Kidney tubule cell (primary cell): ENCODE measurements at regions not wholly inside any gene's neighbourhood (a gene's known extent, or its start where the extent isn't known, plus 50 kb on each side); places are given as distances from the start of the nearest gene placed in this dataset.
"Not testable (repeated sequence)": the region's sequence is repeated elsewhere in the genome, so short reads cannot be mapped to it uniquely, and the experiment has no call there.

Source experiments
- DNase-seq: peaks from one replicate; pipeline ENCODE4 v3.0.0-alpha.2; 2018; ENCODE audit warnings: low spot score

DNA sequence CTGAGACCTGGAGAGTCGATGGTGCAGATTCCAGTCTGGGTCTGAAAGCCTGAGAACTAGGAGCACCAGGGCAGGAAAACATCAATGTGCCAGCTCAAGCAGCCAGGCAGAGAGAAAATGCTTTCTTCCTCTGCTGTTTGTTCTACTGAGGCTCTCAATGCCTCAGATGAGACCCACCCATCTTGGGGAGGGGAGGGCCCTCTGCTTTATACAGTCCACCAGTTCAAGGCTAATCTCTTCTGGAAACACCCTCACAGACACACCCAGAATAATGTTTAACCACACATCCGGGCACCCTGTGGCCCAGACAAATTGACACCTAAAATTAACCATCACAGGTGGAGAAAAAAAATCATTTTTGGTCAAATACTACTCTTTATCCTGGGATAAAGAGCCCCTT, 89.3 kb upstream of the SLC22A23 start:
- DNase-seq, result no peak

- DNase-seq, result no peak
These were observed 88.3 kb upstream of the SLC22A23 start for GRCh38 chr6:3545156-3545555.

DNA sequence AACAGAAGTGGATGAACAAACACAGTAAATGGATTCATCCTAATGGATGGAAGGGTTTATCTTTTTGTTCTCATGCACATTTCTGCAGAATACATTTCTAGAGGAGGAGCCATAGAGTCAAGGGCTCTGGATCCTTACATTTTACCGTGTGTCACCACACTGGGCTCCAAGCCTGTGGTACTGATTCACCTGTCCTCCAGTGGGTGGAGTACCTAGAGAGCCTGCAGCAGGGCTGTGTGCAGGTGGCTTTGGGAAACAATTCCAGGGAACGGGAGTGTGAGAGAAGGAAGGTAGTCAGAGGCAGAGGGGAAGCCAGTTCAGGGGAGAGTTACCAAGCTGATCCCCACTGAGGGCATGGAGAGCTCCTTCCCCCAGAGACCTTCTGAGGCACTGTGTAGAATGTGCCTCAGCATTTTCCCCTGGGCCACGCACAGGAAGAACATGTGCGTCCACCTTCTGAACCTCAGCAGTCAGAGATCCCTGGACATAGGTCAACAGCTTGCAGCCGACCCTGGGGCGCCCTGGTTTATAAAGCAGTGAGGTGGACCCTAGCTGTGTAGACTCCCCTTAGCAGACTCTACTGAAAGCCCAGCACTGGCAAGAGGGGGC, 85.3 kb upstream of the SLC22A23 start:
- no peak for DNase-seq

- DNase-seq, result no peak
These were observed 84.2 kb upstream of the SLC22A23 start for GRCh38 chr6:3541006-3541585.

- DNase-seq, result no peak
These were observed 83.5 kb upstream of the SLC22A23 start for GRCh38 chr6:3540253-3540820.

- no peak for DNase-seq
These were observed 81.7 kb upstream of the SLC22A23 start for GRCh38 chr6:3538536-3538935.

DNA sequence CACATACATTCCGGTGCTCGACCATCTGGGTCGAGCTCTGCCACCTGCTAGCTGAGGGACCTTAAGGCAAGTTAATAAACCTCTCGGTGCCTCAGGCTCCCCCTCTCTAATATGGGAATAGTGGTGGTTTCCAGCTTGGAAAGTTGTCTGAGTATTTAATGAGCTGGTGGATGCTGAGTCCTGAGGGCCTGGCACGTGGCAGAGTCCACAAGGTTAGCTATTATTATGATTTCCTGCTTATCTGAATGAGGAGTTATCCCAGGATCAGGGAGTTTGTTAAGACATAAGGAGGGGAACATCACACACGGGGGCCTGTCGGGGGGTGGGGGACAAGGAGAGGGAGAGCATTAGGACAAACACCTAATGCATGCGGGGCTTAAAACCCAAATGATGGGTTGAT, 80.1 kb upstream of the SLC22A23 start:
- DNase-seq, result no peak

- DNase-seq, result no peak
These were observed 79.1 kb upstream of the SLC22A23 start for GRCh38 chr6:3535776-3536435.

GRCh38 chr6:3535033-3535775, 78.4 kb upstream of the SLC22A23 start:
- no peak for DNase-seq

- DNase-seq, result no peak
These were observed 77.7 kb upstream of the SLC22A23 start for GRCh38 chr6:3534599-3534998.

DNA sequence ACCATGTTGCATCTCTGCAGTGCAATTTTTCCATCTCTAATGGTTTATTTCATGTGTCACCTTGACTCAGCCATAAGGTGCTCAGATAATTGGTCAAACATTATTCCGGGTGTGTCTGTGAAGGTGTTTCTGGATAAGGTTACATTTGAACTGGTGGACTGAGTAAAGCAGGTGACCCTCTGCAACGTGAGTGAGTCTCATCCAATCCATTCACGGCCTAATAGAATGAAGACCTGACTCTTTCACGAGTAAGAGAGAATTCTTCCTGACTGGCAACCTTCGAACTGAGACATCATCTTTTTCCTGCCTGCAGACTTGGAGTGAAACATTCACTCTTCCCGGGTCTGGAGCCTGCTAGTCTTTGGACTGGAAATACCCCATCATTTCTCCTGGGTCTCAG, 77.1 kb upstream of the SLC22A23 start:
- no peak for DNase-seq

GRCh38 chr6:3532296-3532916, 75.6 kb upstream of the SLC22A23 start:
- no peak for DNase-seq

GRCh38 chr6:3531481-3531880, 74.6 kb upstream of the SLC22A23 start:
- no peak for DNase-seq

GRCh38 chr6:3530515-3530914, 73.7 kb upstream of the SLC22A23 start:
- DNase-seq, result no peak

- peak; percentile 64 for DNase-seq
These were observed 72.9 kb upstream of the SLC22A23 start for GRCh38 chr6:3529721-3530120.

- no peak for DNase-seq
These were observed 72.4 kb upstream of the SLC22A23 start for GRCh38 chr6:3529232-3529631.

GRCh38 chr6:3528081-3528671, 71.3 kb upstream of the SLC22A23 start:
- not testable (repeated sequence) for DNase-seq

- no peak for DNase-seq
These were observed 70.8 kb upstream of the SLC22A23 start for GRCh38 chr6:3527651-3527977.

- peak; percentile 51 for DNase-seq
These were observed 70.3 kb upstream of the SLC22A23 start for GRCh38 chr6:3526962-3527650.

- DNase-seq, result no peak
These were observed 69.1 kb upstream of the SLC22A23 start for GRCh38 chr6:3525915-3526314.

DNA sequence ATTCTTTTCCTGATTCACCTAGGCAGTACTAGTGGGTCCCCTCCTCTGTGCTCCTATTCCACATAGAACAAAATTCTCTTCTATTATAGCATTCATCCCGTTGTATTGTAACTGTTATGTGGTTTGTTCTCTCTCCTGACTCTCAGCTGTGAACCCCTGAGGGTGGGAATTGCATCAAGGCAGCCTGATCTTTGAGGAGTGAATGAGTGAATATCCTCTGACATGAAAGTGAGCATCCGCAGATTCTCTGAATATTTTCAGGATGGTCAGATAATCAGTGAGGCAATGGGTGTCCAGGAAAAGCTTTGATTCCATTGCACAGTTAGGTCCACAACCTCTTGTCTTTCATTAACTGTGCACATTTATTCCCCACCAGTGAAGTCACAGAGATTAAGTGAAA, 67.6 kb upstream of the SLC22A23 start:
- no peak for DNase-seq
